ENCODE measurements at regions not wholly inside any gene's neighbourhood (a gene's known extent, or its start where the extent isn't known, plus 50 kb on each side); places are given as distances from the start of the nearest gene placed in this dataset.
"Not testable (repeated sequence)": the region's sequence is repeated elsewhere in the genome, so short reads cannot be mapped to it uniquely, and the experiment has no call there.

DNA sequence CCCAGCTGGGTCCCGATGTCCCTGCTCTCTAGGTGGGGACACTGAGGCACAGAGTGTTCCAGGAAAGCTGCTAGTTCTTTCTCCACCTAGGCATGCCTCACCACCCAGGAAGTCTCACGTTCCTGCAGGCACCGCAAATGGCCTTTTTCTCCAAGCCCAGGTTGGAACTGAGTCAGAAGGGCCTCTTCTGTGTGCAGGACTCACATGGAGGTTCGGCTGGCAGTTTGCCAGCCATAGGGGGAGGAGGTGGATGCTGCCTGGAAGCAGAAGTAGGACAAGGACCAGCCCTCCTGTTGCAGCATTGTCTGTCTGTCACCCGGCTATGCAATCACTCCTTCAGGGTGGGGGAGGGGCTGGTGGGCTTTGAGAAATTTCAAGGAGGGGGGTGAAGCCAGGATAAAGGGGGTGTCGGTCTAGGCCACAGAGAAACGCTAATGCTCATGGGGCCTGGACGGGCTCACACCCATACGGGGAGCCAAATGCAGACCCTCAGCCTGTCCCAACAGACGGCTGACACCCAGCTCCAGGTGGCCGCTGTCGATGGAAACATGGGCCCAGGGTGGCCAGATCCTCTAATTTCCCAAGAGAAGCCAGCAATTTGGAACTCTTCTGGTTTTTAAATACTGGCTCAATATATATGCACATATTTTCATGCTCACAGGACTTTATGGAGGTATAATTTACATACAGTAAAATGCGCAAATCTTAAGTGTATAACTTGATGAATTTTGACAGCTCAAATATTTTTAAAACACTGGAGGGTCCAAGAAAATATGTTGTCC, 120.5 kb downstream of the PHETA1 start:
- ATAC-seq = no peak
- DNase-seq = no peak

DNA sequence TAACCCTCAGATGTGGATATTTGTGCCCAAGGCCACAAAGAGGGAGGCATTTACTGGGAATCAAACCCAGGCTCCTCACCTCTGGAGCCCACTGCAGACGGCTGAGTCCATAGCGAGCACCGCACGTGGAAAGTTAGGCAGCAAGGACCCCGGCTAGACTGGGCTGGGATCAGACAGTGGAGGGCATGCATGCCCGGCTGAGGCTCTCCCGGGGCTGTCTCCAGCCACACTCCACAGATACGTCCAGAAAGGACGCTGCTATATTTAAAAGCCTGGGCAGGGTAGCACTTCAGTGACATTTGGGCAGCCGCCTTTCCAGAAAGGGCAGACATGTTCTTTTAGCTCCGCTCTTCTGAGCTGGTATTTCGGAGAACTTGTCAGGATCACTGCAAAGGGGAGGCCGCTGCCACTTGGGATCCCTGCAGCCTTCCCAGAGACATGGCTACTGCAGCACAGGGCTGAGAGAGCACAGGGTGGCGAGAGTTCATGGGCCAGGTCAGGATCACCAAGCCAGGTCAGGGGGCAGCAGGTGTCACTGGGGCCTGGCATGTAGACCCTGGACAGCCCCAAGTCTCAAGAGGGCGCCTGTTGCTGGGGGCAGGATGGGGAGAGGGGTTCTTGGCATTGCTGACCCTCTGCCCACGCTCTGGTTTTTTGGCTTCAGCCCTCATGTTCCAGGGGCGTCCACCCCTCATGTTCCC, 121.7 kb downstream of the PHETA1 start:
- no peak for ATAC-seq
- DNase-seq = no peak

DNA sequence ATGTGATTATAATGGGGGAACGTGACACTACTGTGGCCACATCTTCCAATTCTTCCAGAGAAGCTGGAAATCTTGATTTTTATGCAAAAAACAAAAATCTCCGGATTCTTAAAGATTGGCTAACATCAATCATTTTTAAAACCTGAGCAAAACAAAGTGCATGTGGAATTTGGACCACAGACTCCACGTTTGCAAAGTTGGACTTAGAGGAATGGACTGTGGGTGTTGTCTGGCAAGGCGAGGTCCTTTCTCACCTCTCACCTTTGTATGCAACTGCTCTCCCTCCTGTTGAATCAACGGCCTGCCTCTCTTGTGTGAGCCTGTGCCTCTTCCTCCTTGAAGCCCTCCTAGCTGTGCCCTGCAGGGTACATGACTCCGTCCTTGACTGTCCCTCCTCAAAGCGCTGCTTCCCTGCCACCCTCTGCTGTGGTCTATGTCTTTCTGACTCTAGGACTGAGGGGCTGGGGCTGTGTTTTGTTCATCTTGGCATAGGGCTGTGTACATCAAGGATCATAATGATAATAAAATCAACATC, 122.4 kb downstream of the PHETA1 start:
- DNase-seq (no peak), ATAC-seq (no peak)

DNA sequence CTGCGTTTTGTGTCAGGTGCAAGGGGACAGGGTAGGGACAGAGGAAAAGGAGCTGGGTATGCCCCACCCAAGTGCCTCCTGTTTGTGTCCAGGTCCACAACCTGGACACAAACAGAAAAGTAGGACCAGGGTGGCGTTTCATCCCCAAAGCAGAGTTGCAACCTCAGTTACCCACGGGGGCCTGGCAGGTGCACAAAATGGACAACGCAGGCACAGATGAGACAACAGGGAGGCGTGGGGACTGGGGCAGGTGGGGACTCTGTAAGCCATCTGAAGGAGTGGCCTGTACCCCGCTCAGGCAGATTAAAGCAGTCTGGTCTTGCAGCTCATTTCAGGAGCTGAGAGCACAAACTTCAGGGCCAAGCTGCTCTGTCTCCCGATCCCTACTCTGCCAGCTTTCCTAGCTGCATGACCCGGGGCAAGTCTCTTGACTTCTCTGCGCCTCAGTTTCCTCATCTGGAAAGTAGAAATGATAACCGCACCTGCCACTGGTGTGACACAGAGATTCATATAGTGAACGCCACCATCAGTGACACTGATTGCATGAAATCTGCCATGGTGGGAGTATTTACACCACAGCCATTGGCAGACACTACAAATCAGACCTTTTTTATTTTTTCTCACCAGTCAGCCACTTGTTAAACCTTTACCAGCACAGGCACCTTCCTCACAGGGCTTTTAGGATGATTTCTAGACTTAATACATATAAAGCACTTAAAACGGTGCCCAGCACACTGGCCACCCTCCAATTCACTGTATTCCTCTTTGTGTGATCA, 123.0 kb downstream of the PHETA1 start:
- ATAC-seq (no peak), DNase-seq (no peak)

DNA sequence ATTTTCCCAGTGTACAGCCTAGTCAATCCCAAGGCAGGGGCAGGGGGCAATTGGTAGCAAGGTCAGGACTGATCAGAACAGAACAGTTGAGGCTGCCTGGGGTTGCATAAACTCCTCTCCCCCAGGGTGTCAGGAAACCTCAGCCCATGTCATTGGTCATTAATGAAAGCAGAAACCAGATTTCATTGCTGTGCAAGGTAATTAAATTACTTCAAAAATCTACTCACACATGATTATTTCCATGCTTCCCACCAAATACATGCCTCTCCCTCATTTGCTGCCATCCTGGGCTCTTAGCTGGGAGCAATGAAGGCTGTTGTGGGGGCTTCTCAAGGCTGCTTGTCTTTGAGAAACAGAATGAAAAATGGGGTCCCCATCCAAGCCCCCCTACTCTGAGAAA, 124.2 kb downstream of the PHETA1 start:
- ATAC-seq (no peak), DNase-seq (no peak)

DNA sequence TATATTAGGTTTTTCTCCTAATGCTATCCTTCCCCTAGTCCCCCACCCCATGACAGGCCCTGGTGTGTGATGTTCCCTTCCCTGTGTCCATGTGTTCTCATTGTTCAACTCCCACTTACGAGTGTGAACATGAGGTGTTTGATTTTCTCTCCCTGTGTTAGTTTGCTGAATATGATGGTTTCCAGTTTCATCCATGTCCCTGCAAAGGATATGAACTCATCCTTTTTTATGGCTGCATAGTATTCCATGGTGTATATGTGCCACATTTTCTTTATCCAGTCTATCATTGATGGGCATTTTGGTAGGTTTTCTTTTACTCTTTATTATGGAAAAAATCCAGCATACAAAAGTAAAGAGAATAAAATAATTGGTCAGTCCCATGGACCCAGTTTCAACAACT, 126.1 kb downstream of the PHETA1 start:
- not testable (repeated sequence) for DNase-seq, ATAC-seq

DNA sequence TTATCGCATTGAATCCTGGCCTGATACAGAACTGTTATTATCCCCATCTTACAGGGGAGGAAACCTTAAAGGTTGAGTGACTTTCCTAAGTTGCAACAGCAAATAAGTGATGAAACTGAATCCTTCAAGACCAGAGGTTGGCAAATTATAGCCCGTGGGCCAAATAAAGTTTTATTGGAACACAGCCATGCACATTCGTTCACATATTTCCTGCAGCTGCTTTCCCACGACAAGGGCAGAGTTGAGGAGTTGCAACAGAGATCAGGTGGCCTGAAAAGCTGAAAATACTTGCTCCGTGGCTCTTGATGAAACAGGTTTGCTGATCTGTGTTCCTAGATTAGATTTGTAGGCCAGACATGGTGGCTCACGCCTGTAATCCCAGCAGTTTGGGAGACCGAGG, 126.7 kb downstream of the PHETA1 start:
- ATAC-seq = no peak

DNA sequence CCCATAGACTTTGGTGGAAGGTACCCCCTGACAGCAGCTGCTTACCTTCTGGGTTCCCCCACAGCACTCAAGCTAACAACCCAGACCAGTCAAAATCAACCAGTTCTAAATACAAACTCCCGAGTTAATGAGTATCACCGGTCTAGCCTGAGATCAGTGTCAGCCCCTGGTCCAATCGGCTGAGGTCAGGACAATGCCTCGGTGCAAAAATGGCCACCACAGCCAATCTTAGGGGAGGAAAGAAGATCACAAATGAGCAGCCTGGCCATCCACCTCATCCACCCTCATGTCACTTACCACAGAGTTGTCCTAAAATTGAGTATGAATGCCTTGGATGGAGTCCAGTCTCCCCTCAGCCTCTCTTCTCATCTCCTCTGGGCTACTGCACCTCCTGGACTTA, 128.5 kb downstream of the PHETA1 start:
- DNase-seq = no peak

More for the DNA sequence above, 126.7 kb downstream of the PHETA1 start:
- DNase-seq = no peak

DNA sequence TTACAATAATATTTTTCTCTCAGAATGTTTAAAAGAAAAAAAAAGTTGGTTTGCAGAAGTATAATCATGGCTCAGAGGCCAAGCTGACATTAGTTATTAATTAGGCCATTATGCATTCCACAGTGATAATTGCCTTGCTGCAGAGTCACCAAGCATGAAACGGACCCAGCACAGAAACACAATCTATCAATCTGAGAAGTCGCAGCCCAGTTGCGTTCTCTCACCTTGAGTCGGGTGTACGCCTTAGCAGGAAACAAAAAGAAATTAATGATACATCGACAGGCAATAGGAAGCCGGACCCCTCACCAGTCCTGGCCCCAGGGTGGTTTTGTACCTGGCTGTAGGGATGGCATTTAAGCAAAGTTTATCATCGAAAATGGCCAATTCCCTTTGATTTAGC, 129.7 kb downstream of the PHETA1 start:
- DNase-seq (no peak), ATAC-seq (no peak)

More for the DNA sequence above, 128.5 kb downstream of the PHETA1 start:
- ATAC-seq = no peak

DNA sequence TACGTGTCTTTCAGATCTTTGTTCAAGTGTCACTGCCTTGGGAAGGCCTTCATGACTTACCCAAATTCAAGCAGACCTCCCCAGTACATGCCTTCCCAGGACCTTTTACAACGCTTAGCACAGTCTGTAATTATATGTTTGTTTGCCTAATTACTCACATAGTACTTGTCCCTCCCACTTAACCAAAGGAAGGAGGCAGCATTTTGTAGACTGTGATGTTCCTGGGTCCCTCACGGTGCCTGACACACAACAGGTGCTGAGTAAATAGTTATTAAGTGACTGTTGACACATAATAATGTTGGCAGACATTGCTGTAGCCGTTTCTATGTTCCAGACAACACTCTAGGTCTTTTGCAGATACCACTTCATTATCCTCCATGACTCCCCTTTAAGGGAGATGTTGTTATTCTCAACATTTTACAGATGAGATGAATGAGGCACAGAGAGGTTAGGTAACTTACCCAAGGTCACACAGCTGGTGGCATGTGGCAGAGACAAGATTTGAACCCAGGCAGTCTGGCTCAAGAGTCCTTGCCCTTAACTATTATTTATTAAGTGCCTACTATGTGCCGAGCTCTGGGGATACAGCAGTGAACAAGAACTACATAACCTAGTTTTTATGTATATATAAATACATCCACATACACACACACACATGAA, 130.7 kb downstream of the PHETA1 start:
- ATAC-seq (no peak), DNase-seq (no peak)

DNA sequence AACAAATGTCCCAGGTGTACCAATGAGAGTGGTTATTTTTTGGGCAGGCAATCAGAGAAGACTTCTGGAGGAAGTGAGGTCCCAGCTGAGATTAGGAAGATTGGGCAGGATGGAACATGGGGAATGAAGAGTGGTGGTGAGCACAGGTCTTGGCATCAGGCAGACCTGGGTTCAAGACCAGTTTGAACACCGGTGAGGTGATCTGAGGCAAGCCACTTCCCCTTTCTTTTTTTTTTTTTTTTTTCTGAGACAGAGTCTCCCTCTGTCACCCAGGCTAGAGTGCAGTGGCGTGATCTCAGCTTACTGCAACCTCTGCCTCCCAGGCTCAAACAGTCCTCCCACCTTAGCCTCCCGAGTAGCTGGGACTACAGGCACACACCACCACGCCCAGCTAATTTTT, 134.4 kb downstream of the PHETA1 start:
- not testable (repeated sequence) for DNase-seq, ATAC-seq

DNA sequence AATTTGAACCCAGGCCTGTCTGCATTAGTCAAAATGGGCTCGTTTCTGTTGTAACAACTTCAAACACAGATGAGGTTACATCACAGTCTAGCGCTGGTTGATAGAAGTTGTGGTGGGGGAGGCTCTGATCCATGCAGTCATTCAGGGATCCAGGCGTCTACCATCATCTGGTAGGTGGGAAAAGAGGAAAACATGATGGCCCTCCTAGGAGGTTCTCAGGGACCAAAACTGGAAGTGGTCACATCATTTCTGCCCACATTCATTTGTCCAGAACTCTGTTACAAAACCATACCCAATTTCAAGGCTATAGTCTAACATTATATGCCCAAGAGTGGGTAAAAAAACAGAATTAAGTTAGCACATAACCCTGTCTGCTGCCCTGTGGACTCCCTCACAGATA, 135.1 kb downstream of the PHETA1 start:
- ATAC-seq (no peak), DNase-seq (no peak)

DNA sequence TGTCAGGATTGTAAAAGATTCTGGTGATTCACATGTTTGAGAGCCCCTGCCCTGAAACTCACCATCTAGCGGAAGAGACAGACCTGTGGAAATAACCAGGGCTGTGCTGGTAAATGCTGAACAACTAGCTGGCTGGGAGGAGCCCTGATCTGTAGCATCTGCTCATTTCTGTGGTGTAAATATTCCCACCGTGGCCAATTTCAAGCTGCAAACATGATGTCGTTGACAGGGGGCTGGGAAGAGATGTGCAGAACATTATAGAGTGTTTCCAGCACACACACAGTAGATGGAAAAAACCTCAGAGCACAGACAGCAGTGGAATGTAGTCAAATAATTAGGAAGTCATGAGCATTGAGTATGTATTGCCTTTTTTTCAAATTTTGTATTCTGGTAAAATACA, 138.2 kb downstream of the PHETA1 start:
- ATAC-seq (no peak), DNase-seq (no peak)

DNA sequence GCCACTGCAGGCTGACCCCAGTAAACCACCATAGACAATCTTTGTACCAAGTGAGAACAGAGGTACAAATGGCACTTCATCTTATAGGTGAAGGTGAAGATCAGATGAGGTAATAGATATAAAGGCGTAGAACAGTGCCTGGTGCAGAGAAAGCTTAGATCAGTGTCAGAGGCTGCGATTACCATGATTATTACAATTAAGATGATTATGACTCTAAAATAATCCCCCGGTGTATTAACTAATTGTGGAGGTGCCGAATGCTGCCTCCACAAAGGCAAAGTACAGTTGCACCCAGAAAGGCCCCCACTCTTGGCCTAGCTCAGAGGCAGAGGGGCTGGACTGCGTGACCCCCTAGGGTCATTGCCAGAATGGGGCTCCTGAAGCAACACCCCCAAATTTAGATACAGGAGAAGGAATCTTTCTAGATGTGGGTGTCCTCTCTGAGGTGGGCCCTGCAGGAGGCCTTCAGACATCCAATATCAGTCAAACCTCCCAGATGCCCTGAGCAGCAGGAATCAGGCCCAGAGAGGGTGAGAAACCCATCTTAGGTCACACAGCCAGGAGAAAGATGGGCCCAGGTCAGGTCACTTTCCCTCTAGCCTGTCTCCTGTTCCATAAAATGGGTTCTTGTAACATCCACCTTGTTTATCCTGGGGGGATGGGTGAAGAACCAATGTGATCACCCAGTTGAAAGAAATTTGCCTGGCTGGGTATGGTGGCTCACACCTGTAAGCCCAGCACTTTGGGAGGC, 139.8 kb downstream of the PHETA1 start:
- DNase-seq = no peak
- ATAC-seq = no peak

DNA sequence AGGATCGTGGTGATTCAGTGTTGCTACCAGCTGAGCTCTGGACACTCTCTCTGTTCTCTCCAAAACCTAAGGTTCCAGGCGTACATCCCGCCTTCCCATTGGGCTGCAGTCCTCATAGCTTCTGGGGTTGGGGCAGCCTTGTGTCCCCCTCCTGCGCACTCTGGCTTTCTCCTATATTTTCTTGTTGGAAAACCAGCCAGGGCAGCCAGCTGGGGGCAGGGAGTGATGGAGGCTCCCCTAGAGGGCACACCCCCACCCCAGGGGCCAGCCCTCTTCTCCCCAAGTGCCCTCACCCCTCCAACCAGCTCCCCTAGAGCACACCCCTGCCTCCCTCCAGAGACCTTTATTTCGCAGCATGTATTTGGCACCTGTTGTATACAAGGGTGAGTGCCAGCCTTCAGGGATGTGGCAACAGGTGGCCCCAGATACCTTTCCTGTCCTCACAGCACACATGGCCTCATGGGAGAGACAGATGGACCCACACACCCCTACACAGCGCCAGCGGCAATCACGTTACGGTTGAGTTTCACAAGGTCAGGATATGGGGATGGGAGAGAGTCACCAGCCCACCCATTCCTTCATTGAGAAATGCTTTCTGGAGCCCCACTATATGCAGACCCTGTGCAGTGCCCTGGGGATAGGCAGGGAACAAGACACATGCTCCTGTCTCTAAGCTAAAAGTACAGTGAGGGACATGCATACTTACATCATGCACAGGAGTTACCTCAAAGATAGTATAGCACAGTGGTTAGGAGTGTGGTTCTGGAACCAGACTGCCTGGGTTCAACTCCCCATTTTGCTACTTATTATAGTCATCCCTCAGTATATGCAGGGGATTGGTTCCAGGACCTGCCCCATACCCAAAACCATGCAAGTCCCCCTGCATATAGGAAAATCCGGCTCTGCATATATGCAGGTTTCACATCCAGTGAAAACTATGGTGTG, 141.1 kb downstream of the PHETA1 start:
- ATAC-seq (no peak), DNase-seq (no peak)

DNA sequence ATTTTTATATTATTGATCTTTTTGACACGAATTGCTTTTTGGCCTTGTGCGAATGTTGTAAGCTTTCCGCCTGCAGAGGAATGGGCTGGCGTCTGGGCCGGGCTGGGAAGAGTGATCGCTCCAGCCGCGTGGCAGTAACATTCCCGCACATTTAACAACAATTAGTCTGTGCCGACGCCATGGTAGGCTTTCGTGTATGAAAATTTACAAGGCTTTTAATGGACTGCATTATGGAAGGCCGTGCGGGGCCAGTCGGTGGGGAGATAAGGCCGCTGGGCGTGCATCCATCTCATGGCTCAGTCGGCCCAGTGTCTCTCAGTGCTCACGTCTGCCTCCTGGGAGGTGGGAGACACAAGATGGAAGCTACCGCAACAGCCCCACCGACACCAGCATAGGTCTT, 142.2 kb downstream of the PHETA1 start:
- DNase-seq (no peak), ATAC-seq (no peak)

DNA sequence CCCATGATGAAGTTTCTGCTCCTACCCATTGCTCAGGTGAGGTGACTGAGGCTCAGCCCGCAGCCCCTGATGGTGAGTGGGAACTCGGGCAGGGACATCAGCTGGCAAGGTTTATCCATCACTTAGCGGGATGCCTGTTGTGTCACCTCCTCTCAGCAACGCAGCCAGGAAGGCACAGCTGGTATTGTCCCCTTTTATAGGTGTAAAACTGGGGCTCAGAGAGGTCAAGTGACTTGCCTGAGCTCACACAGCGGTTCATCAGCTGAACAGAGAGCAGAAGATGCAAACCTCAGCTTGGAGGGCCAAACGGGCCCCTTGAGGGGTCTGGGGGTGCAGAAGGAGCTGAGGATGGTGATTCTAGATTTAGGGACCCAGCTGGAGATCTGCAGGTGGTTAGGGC, 143.6 kb downstream of the PHETA1 start:
- no peak for DNase-seq
- no peak for ATAC-seq

DNA sequence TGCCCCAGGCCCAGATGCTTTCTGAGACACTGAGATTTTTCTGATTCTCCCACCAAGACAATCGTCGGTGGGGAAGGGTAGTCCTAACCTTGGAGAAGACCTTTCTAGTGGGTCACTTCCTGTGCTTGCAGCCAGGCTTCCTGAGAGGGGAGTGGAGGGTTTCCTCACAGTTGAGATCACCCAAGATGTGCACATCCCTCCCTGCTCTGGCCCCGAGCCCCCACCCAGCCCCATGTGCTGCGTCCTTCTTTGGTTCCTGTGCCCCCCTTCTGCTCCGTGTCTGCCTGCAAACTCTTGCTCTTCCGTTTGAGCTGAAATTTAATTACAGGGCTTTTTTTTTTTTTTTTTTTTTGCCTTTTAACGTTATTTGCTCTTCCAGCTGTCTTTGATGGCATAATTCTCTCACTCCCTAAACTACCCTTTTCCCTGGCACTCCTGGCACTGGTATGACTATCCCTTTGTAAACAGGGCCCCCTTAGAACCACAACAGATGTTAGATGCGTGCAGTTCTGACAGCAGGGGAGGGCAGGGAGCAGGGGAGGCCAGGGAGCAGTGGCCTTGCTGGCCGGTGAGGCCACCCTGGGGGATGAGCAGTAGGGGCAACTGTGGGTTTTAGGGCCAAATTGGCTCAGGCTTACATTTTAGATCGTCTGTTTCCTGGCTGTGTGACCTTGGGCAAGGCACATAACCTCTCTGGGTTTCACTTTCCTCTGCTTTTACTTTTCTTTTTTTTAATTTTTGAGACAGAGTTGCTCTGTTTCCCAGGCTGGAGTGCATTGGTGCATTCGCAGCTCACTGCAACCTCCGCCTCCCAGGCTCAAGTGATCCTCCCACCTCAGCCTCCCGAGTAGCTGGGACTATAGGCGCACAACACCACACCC, 144.5 kb downstream of the PHETA1 start:
- ATAC-seq (no peak), DNase-seq (no peak)

DNA sequence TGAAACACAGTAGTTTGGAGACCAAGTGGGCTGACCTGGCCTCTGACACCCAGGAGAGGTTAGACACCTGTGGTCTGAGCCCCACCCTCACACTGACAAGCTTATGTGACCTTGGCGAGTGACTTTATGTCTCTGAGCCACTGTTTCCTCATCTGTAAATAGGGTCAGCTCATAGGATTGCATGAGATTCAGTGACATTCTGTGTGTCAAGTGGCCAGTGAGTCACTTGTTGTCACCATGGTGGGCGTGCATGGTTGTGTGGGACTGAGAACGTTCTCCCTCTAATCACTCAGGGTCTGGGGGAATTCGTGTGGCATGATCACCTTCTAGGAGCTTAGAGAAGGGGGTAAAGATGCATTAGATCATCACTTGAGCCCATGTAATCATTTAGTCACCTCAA, 146.4 kb downstream of the PHETA1 start:
- ATAC-seq (peak; percentile 71), DNase-seq (peak; percentile 5)
